ENCODE measurements at regions not wholly inside any gene's neighbourhood (a gene's known extent, or its start where the extent isn't known, plus 50 kb on each side); places are given as distances from the start of the nearest gene placed in this dataset.
A peak's percentile ranks its signal among the peaks of the same experiment; 100 is the strongest.

- H3K36me3 Mint-ChIP-seq (ENCODE audit: low read depth): no peaks in the 10 kb centered on the region
- H3K27me3 Mint-ChIP-seq (ENCODE audit: low read depth): peaks cover 2% of the 10 kb centered on the region
- peaks cover 3% of the 10 kb centered on the region for H3K4me1 Mint-ChIP-seq (ENCODE audit: low read depth)
- no peak for DNase-seq (ENCODE audit: low spot score)
- no peaks in the 10 kb centered on the region for H3K9me3 Mint-ChIP-seq (ENCODE audit: low read depth)
- H3K27ac Mint-ChIP-seq (ENCODE audit: unreplicated experiment): no peak overlapping the region
- H3K4me3 Mint-ChIP-seq (ENCODE audit: unreplicated experiment): no peak overlapping the region
- no peak for TF ChIP-seq CTCF (IDR thresholded peaks at IDR 0.05)
These were observed 139.8 kb downstream of the ANKRD60 start for GRCh38 chr20:58088625-58089024.

DNA sequence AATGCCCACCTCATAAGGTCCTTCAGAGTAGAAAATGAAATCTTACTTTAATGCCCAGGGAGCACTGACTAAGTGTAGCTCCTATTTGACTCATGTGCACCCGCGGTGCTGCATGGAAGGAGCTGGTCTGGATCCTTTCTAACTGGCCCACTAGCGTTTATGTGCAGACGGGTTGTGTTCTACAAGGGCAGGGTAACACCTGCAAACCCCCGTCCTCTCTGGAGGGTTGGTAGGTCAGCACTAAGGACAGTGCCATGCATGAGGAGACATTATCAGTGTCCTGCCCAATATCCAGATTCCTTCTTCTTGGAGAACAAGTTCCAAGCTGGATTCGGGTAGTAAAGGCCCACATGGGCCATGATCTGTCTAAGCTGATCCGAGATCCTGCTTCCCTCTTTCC, 140.3 kb downstream of the ANKRD60 start:
- Mint-ChIP-seq H3K27me3 (ENCODE audit: low read depth) (peaks cover 2% of the 10 kb centered on the region), H3K4me1 (ENCODE audit: low read depth) (peaks cover 3% of the 10 kb centered on the region), H3K27ac (ENCODE audit: unreplicated experiment) (no peak overlapping the region), H3K9me3 (ENCODE audit: low read depth) (no peaks in the 10 kb centered on the region), H3K4me3 (ENCODE audit: unreplicated experiment) (no peak overlapping the region), H3K36me3 (ENCODE audit: low read depth) (no peaks in the 10 kb centered on the region)
- no peak for TF ChIP-seq CTCF (IDR thresholded peaks at IDR 0.05)
- no peak for DNase-seq (ENCODE audit: low spot score)

GRCh38 chr20:58087562-58087858, 140.9 kb downstream of the ANKRD60 start:
- Mint-ChIP-seq H3K4me1 (ENCODE audit: low read depth) (peaks cover 3% of the 10 kb centered on the region), H3K36me3 (ENCODE audit: low read depth) (no peaks in the 10 kb centered on the region), H3K27ac (ENCODE audit: unreplicated experiment) (no peak overlapping the region), H3K27me3 (ENCODE audit: low read depth) (peaks cover 2% of the 10 kb centered on the region), H3K9me3 (ENCODE audit: low read depth) (no peaks in the 10 kb centered on the region), H3K4me3 (ENCODE audit: unreplicated experiment) (no peak overlapping the region)
- peak; percentile 36 for TF ChIP-seq CTCF (IDR thresholded peaks at IDR 0.05)
- DNase-seq (ENCODE audit: low spot score): no peak

DNA sequence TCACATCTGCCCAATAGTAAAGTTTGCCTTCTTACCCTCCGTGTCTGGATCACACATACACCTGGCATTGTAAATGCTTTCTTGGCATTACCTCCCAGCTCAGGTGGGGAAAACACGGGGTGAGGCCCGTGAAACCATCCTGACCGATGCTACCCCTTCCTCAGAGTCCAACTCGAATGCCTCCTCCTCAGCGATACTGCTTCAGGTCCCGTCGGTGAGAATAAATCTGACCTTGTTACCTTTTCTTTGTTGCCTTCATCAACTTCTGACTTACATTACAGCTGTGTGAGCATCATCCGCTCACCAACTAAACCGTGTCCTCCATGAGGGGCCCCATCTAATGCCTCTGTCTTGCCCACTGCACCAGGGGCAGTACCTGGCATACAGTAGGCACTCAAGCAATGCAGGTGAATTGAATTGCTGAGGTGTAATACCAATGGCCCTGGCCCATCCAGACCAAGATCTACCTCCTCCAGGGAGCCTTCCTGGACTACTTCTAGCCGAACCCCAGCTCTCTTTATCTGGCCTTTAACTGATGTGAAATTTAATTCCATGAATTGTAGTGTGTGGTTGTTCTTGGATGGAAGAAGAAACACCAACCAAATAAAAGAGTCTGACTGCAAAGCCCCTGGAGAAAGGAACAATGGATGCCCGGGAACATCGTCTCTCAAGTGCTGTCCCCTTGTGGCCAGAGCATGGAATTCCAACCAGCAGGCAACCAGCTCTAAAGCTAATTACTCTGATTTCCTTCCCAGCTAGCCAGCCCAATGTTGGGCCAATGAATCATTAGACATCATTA, 141.5 kb downstream of the ANKRD60 start:
- Mint-ChIP-seq H3K36me3 (ENCODE audit: low read depth) (no peaks in the 10 kb centered on the region), H3K27ac (ENCODE audit: unreplicated experiment) (no peak overlapping the region), H3K9me3 (ENCODE audit: low read depth) (no peaks in the 10 kb centered on the region), H3K27me3 (ENCODE audit: low read depth) (peaks cover 2% of the 10 kb centered on the region), H3K4me1 (ENCODE audit: low read depth) (peaks cover 7% of the 10 kb centered on the region), H3K4me3 (ENCODE audit: unreplicated experiment) (no peak overlapping the region)
- DNase-seq (ENCODE audit: low spot score): no peak
- peak; percentile 95 for TF ChIP-seq CTCF (IDR thresholded peaks at IDR 0.05)

DNA sequence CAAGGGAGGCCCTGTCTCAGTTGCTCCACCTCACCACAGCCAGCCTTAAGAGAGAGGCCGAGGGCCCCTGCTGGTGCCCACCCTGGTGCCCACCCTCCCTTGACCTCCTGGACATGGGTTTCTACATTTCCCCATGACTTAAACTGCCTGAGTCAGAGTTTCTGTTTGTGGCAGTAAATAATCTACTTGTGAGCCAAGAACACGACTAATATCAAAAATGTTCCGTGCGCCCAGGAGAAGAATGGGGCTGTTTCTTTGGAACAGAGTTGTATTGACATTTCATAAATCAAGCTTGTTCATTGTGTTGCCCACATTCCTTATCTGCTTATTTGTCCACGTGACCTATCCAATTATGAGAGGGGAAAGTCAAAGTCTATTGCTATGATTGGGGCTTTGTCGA, 143.5 kb downstream of the ANKRD60 start:
- TF ChIP-seq CTCF (IDR thresholded peaks at IDR 0.05): no peak
- Mint-ChIP-seq H3K4me3 (ENCODE audit: unreplicated experiment) (no peak overlapping the region), H3K27me3 (ENCODE audit: low read depth) (no peaks in the 10 kb centered on the region), H3K27ac (ENCODE audit: unreplicated experiment) (no peak overlapping the region), H3K36me3 (ENCODE audit: low read depth) (no peaks in the 10 kb centered on the region), H3K9me3 (ENCODE audit: low read depth) (no peaks in the 10 kb centered on the region), H3K4me1 (ENCODE audit: low read depth) (peaks cover 12% of the 10 kb centered on the region)
- DNase-seq (ENCODE audit: low spot score): no peak

All from chondrocyte (in vitro differentiated cells).